Trophoblast cell (in vitro differentiated cells and primary cell): ENCODE measurements at regions not wholly inside any gene's neighbourhood (a gene's known extent, or its start where the extent isn't known, plus 50 kb on each side); places are given as distances from the start of the nearest gene placed in this dataset.
"Not testable (repeated sequence)": the region's sequence is repeated elsewhere in the genome, so short reads cannot be mapped to it uniquely, and the experiment has no call there.

Experiments used
- DNase-seq, 2 donors: peaks; one replicate each; pipeline ENCODE4 v3.0.0-alpha.2; 2016
- H2AFZ ChIP-seq: 2 replicates; pipeline ENCODE4 v1.6.1; 2013; ENCODE audit warnings: low read length, moderate library complexity, mild to moderate bottlenecking; ENCODE audit not compliant: insufficient read depth, poor library complexity
- H2AK5ac ChIP-seq: 2 replicates; pipeline ENCODE4 v1.6.1; 2013; ENCODE audit warnings: mild to moderate bottlenecking, low read length
- H2BK120ac ChIP-seq: 2 replicates; pipeline ENCODE4 v1.6.1; 2013; ENCODE audit warnings: low read length, mild to moderate bottlenecking, moderate library complexity; ENCODE audit not compliant: insufficient read depth, poor library complexity
- H2BK12ac ChIP-seq: 2 replicates; pipeline ENCODE4 v1.6.1; 2013; ENCODE audit warnings: mild to moderate bottlenecking, low read length, moderate library complexity
- H2BK5ac ChIP-seq: 2 replicates; pipeline ENCODE4 v1.6.1; 2013; ENCODE audit warnings: low read length, low read depth, moderate library complexity, mild to moderate bottlenecking; ENCODE audit not compliant: poor library complexity
- H3K14ac ChIP-seq: 2 replicates; pipeline ENCODE4 v1.6.1; 2013; ENCODE audit warnings: mild to moderate bottlenecking, low read length
- H3K18ac ChIP-seq: 2 replicates; pipeline ENCODE4 v1.6.1; 2013; ENCODE audit warnings: mild to moderate bottlenecking, low read length
- H3K23ac ChIP-seq: 2 replicates; pipeline ENCODE4 v1.6.1; 2013; ENCODE audit warnings: low read length
- H3K27ac ChIP-seq: 2 replicates; pipeline ENCODE4 v1.5.1; 2013; ENCODE audit warnings: low read depth, mild to moderate bottlenecking, inconsistent platforms, low read length, moderate library complexity
- H3K27me3 ChIP-seq: 2 replicates; pipeline ENCODE4 v1.6.1; 2013; ENCODE audit warnings: inconsistent platforms, mild to moderate bottlenecking, low read length, moderate library complexity; ENCODE audit not compliant: insufficient read depth
- H3K36me3 ChIP-seq, 2 experiments: 1 replicate in 1 of 2; 2 replicates in 1 of 2; pipeline ENCODE4 v1.6.1; 2013; ENCODE audit warnings: low read length in 2 of 2, mild to moderate bottlenecking in 2 of 2, moderate library complexity in 1 of 2; ENCODE audit not compliant: insufficient read depth in 2 of 2, control insufficient read depth in 1 of 2
- H3K4ac ChIP-seq: 2 replicates; pipeline ENCODE4 v1.6.1; 2013; ENCODE audit warnings: low read depth, mild to moderate bottlenecking, low read length, moderate library complexity
- H3K4me1 ChIP-seq, 2 experiments: 1 replicate in 1 of 2; 2 replicates in 1 of 2; pipeline ENCODE4 v1.6.1; 2013; ENCODE audit warnings: low read length in 2 of 2, mild to moderate bottlenecking in 2 of 2, moderate library complexity in 1 of 2; ENCODE audit not compliant: insufficient read depth in 2 of 2, control insufficient read depth in 1 of 2
- H3K4me2 ChIP-seq: 2 replicates; pipeline ENCODE4 v1.6.1; 2013; ENCODE audit warnings: inconsistent platforms, mild to moderate bottlenecking, low read length, moderate library complexity
- H3K4me3 ChIP-seq: 2 replicates; pipeline ENCODE4 v1.5.1; 2013; ENCODE audit warnings: mild to moderate bottlenecking, low read depth, low read length, inconsistent platforms
- H3K79me1 ChIP-seq: one replicate; pipeline ENCODE4 v1.6.1; 2013; ENCODE audit warnings: low read length
- H3K79me2 ChIP-seq: 2 replicates; pipeline ENCODE4 v1.6.1; 2013; ENCODE audit warnings: low read length, mild to moderate bottlenecking; ENCODE audit not compliant: control insufficient read depth, insufficient read depth, poor library complexity
- H3K9ac ChIP-seq: 2 replicates; pipeline ENCODE4 v1.6.1; 2013; ENCODE audit warnings: mild to moderate bottlenecking, low read length
- H3K9me3 ChIP-seq: 2 replicates; pipeline ENCODE4 v1.6.1; 2013; ENCODE audit warnings: low read depth, mild to moderate bottlenecking, control low read depth, inconsistent platforms, low read length; ENCODE audit not compliant: insufficient read depth
- H4K12ac ChIP-seq: 2 replicates; pipeline ENCODE4 v1.6.1; 2013; ENCODE audit warnings: low read depth, mild to moderate bottlenecking, low read length, moderate library complexity
- H4K8ac ChIP-seq: 2 replicates; pipeline ENCODE4 v1.6.1; 2013; ENCODE audit warnings: low read depth, mild to moderate bottlenecking, low read length, moderate library complexity
- H4K91ac ChIP-seq: one replicate; pipeline ENCODE4 v1.6.1; 2013; ENCODE audit warnings: low read depth, mild to moderate bottlenecking, low read length, moderate library complexity
- WGBS: extraction: QIAGEN DNeasy Blood & Tissue Kit; methylation state at CpG from one replicate; pipeline ENCODE4 v1.1.7; 2013; ENCODE audit warnings: missing lambda C conversion rate; ENCODE audit not compliant: insufficient read length, insufficient coverage; ENCODE audit errors: extremely low coverage; 5-methylcytosine and 5-hydroxymethylcytosine counted together

- Histone ChIP-seq H2AK5ac (no peak overlapping the region), H3K4me2 (no peak overlapping the region), H3K9me3 (peaks cover 2% of the 10 kb centered on the region), H3K14ac (no peak overlapping the region), H2BK120ac (no peak overlapping the region), H2AFZ (no peak overlapping the region), H3K27ac (no peak overlapping the region), H3K9ac (no peak overlapping the region), H4K91ac (no peak overlapping the region), H2BK12ac (no peak overlapping the region), H3K4me1 (peaks cover 0 to 2% of the 10 kb centered on the region in 2 experiments), H4K8ac (no peak overlapping the region), H3K4ac (no peak overlapping the region), H3K23ac (peak overlapping the region; percentile 33), H3K79me2 (no peaks in the 10 kb centered on the region), H3K4me3 (no peak overlapping the region), H3K36me3 (no peaks in the 10 kb centered on the region), H4K12ac (no peak overlapping the region), H3K79me1 (no peaks in the 10 kb centered on the region), H3K18ac (no peak overlapping the region), H3K27me3 (no peaks in the 10 kb centered on the region), H2BK5ac (no peak overlapping the region)
- no peak for DNase-seq
- no CpG with 5 or more reads among the region's 5 CpGs for WGBS
Observed at GRCh38 chr15:77877869-77878577, 199.5 kb downstream of the TBC1D2B start.

GRCh38 chr15:77876107-77876820 lies 201.2 kb downstream of the TBC1D2B start:
- not testable (repeated sequence) for H2AFZ ChIP-seq, H3K18ac ChIP-seq, H2BK12ac ChIP-seq, H2BK5ac ChIP-seq, H2BK120ac ChIP-seq, H3K27ac ChIP-seq, H4K8ac ChIP-seq, H3K36me3 ChIP-seq, H3K9me3 ChIP-seq, H3K4me1 ChIP-seq, H3K79me2 ChIP-seq, H4K91ac ChIP-seq, H3K4me3 ChIP-seq, H3K9ac ChIP-seq, H2AK5ac ChIP-seq, H3K27me3 ChIP-seq, DNase-seq, H3K23ac ChIP-seq, H3K79me1 ChIP-seq, H4K12ac ChIP-seq, H3K4ac ChIP-seq, H3K4me2 ChIP-seq
- no CpG with 5 or more reads among the region's 9 CpGs for WGBS
- H3K14ac ChIP-seq: peak overlapping the region; percentile 47

- H3K14ac ChIP-seq, H3K79me2 ChIP-seq, H2BK5ac ChIP-seq, H3K9ac ChIP-seq, H4K91ac ChIP-seq, H2AFZ ChIP-seq, H3K18ac ChIP-seq, H3K79me1 ChIP-seq, H3K36me3 ChIP-seq, H3K23ac ChIP-seq, H3K4me3 ChIP-seq, H3K27me3 ChIP-seq, H3K4me1 ChIP-seq, H4K8ac ChIP-seq, H3K27ac ChIP-seq, H2AK5ac ChIP-seq, H4K12ac ChIP-seq, H2BK120ac ChIP-seq, H3K4me2 ChIP-seq, H3K4ac ChIP-seq, H2BK12ac ChIP-seq, H3K9me3 ChIP-seq: not testable (repeated sequence)
- WGBS: no CpG with 5 or more reads among the region's 13 CpGs
- peak in 1 of 2 donors; percentile 44 for DNase-seq
Observed at GRCh38 chr15:77875066-77875721, 202.3 kb downstream of the TBC1D2B start.

DNA sequence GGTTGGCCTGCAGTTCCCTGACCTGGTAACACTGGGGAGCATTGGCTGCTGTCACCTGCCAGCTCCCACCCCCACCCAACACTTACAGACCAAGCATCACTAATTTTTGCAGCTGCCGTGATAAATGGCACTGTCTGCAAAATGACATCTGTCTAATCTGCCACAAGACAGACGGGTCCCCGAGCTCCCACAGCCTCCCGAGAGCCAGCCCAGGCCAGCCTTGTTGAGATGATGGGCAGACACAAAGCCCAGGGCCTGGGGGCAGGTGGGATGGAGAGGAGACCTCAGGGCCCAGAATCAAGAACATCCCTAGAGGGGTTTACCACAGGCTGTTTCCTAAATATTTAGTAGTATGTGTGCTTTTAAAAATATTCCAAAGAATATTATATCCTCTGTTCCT lies 203.4 kb downstream of the TBC1D2B start:
- Histone ChIP-seq H3K36me3 (no peaks in the 10 kb centered on the region), H2AFZ (no peak overlapping the region), H4K8ac (no peak overlapping the region), H3K18ac (no peak overlapping the region), H2AK5ac (no peak overlapping the region), H2BK120ac (no peak overlapping the region), H3K4me2 (no peak overlapping the region), H3K79me2 (no peaks in the 10 kb centered on the region), H3K9ac (no peak overlapping the region), H4K12ac (no peak overlapping the region), H3K79me1 (no peaks in the 10 kb centered on the region), H3K4me3 (no peak overlapping the region), H4K91ac (no peak overlapping the region), H3K14ac (no peak overlapping the region), H3K23ac (no peak overlapping the region), H2BK12ac (no peak overlapping the region), H3K27me3 (no peaks in the 10 kb centered on the region), H2BK5ac (no peak overlapping the region), H3K4ac (no peak overlapping the region), H3K9me3 (no peaks in the 10 kb centered on the region), H3K4me1 (peaks cover under 1 to 12% of the 10 kb centered on the region in 2 experiments), H3K27ac (no peak overlapping the region)
- WGBS: no CpG with 5 or more reads among the region's 4 CpGs
- DNase-seq: no peak
